Cardiac fibroblast (primary cell): ENCODE measurements at regions not wholly inside any gene's neighbourhood (a gene's known extent, or its start where the extent isn't known, plus 50 kb on each side); places are given as distances from the start of the nearest gene placed in this dataset.

ENCODE experiments used
- DNase-seq, 2 donors: peaks; one replicate each; pipeline versions ENCODE4 v3.0.0 to v3.0.0-alpha.2; 2010; ENCODE audit warnings: low read depth in 2 of 2
- H3K4me3 ChIP-seq, 2 donors: replicated peaks in 1 of 2; 1 replicate in 1 of 2; 2 replicates in 1 of 2; pipeline ENCODE4 v1.5.1; 2011; ENCODE audit warnings: low read depth in 2 of 2, low read length in 2 of 2, mild to moderate bottlenecking in 2 of 2, moderate library complexity in 1 of 2
- CTCF ChIP-seq: IDR thresholded peaks from one replicate; pipeline ENCODE4 v1.5.1; 2011; ENCODE audit warnings: low read depth, mild to moderate bottlenecking, low read length, inconsistent platforms

DNA sequence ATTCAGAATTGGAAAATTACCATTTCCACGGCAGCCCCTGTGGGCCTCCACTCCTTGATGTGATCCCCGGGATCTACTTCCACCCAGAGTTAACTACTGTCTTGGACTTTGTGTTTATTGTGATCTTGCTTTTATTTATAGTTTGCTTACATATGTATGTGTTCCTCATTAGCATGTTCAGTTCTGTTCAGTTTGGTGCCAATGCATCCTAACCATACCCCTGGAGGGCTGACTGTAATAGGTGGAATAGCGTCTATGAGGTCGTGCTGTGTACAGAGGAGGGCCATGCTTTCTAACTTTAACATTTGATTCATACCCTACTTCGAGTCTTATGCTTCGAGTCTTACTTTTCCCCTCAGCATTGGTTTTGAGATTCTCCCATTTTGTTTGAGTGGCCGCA, 104.3 kb upstream of the SLC24A3 start:
- no peak overlapping the region for H3K4me3 ChIP-seq
- no peak for TF ChIP-seq CTCF
- no peak for DNase-seq

GRCh38 chr20:19110285-19110684, 102.2 kb upstream of the SLC24A3 start:
- H3K4me3 ChIP-seq = no peak overlapping the region
- TF ChIP-seq CTCF = no peak
- no peak for DNase-seq

GRCh38 chr20:19110881-19111460, 101.5 kb upstream of the SLC24A3 start:
- H3K4me3 ChIP-seq = no peak overlapping the region
- no peak for TF ChIP-seq CTCF
- DNase-seq = no peak

GRCh38 chr20:19112828-19113227, 99.6 kb upstream of the SLC24A3 start:
- no peak overlapping the region for H3K4me3 ChIP-seq
- TF ChIP-seq CTCF = no peak
- no peak for DNase-seq

GRCh38 chr20:19113343-19113930, 99.0 kb upstream of the SLC24A3 start:
- H3K4me3 ChIP-seq = no peak overlapping the region
- no peak for TF ChIP-seq CTCF
- no peak for DNase-seq

GRCh38 chr20:19114410-19114809, 98.0 kb upstream of the SLC24A3 start:
- no peak for DNase-seq
- TF ChIP-seq CTCF = no peak
- H3K4me3 ChIP-seq = no peak overlapping the region

- no peak for TF ChIP-seq CTCF
- H3K4me3 ChIP-seq = no peak overlapping the region
- DNase-seq = no peak
These were observed 96.9 kb upstream of the SLC24A3 start for GRCh38 chr20:19115581-19115980.
